ENCODE measurements at regions not wholly inside any gene's neighbourhood (a gene's known extent, or its start where the extent isn't known, plus 50 kb on each side); places are given as distances from the start of the nearest gene placed in this dataset.
"Not testable (repeated sequence)": the region's sequence is repeated elsewhere in the genome, so short reads cannot be mapped to it uniquely, and the experiment has no call there.

- H3K27ac ChIP-seq = no peak overlapping the region
- TF ChIP-seq, protein P1, sequence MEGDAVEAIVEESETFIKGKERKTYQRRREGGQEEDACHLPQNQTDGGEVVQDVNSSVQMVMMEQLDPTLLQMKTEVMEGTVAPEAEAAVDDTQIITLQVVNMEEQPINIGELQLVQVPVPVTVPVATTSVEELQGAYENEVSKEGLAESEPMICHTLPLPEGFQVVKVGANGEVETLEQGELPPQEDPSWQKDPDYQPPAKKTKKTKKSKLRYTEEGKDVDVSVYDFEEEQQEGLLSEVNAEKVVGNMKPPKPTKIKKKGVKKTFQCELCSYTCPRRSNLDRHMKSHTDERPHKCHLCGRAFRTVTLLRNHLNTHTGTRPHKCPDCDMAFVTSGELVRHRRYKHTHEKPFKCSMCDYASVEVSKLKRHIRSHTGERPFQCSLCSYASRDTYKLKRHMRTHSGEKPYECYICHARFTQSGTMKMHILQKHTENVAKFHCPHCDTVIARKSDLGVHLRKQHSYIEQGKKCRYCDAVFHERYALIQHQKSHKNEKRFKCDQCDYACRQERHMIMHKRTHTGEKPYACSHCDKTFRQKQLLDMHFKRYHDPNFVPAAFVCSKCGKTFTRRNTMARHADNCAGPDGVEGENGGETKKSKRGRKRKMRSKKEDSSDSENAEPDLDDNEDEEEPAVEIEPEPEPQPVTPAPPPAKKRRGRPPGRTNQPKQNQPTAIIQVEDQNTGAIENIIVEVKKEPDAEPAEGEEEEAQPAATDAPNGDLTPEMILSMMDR (IDR thresholded peaks at IDR 0.05; ENCODE audit: low read depth, low read length) = no peak
- no peaks in the 10 kb centered on the region for H3K9me3 ChIP-seq (ENCODE audit: severe bottlenecking)
- no peak for DNase-seq
- no peaks in the 10 kb centered on the region for H3K27me3 ChIP-seq (ENCODE audit: insufficient read depth, low read depth, severe bottlenecking)
- H3K36me3 ChIP-seq = no peaks in the 10 kb centered on the region
- no peak overlapping the region for H3K4me3 ChIP-seq (ENCODE audit: low read depth, low read length)
Observed at GRCh38 chr7:112958775-112959174, 127.9 kb downstream of the GPR85 start.

DNA sequence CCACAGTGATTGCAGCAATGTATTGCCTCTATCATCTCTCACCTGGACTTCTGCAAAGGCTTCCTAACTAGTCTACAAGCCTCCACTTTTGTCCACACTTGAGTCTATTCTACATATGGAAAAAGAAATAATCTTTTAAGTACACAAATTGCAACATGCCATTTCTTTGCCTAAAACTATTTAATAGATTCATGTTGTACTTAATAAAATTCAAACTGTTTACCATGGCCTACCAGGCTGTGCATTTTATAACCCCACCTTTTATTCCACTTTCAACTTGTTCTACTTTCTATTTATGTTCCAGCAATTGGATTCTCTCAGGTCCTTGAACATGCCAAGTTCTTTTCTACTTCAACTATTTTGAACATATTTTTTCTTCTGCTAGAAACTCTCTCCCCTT, 128.7 kb downstream of the GPR85 start:
- TF ChIP-seq, protein P1 (IDR thresholded peaks at IDR 0.05; ENCODE audit: low read depth, low read length) = no peak
- H3K4me3 ChIP-seq (ENCODE audit: low read depth, low read length) = no peak overlapping the region

DNA sequence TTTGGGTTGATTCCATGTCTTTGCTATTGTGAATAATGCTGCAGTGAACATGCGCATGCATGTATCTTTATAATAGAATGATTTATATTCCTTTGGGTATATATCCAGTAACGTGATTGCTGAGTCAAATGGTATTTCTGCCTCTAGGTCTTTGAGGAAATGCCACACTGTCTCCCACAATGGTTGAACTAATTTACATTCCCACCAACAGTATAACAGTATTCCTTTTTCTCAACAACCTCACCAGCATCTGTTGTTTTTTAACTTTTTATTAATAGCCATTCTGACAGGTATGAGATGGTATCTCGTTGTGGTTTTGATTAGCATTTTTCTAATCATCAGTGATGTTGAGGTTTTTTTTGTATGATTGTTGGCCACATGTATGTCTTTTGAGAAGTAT, 133.6 kb downstream of the GPR85 start:
- H3K36me3 ChIP-seq; DNase-seq; H3K27me3 ChIP-seq (ENCODE audit: insufficient read depth, low read depth, severe bottlenecking); H3K9me3 ChIP-seq (ENCODE audit: severe bottlenecking); H3K27ac ChIP-seq; H3K4me3 ChIP-seq (ENCODE audit: low read depth, low read length): not testable (repeated sequence)

More for the DNA sequence above, 128.7 kb downstream of the GPR85 start:
- Histone ChIP-seq H3K9me3 (ENCODE audit: severe bottlenecking) (no peaks in the 10 kb centered on the region), H3K27ac (no peak overlapping the region), H3K36me3 (no peaks in the 10 kb centered on the region), H3K27me3 (ENCODE audit: insufficient read depth, low read depth, severe bottlenecking) (no peaks in the 10 kb centered on the region)
- DNase-seq = no peak

DNA sequence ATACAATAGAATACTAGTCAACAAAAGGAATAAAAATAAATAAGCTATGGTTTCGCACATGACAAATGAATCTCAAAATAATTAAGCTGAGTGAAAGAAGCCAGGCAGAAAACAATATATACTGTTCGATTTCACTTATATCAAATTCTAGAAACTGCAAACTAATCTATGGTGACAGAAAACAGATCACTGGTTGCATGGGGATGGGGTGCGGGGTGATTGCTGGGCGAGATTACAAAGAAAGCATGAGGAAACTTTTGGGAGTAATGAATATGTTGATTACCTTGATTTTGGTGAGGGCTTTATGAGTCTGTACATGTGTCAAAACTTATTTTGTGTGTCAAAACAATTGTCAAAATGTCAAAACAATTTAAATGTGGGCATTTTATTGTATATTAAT, 135.6 kb downstream of the GPR85 start:
- H3K36me3 ChIP-seq = no peaks in the 10 kb centered on the region
- H3K27ac ChIP-seq = no peak overlapping the region
- TF ChIP-seq, protein P1 (IDR thresholded peaks at IDR 0.05; ENCODE audit: low read depth, low read length) = no peak
- no peaks in the 10 kb centered on the region for H3K27me3 ChIP-seq (ENCODE audit: insufficient read depth, low read depth, severe bottlenecking)
- no peak overlapping the region for H3K4me3 ChIP-seq (ENCODE audit: low read depth, low read length)
- H3K9me3 ChIP-seq (ENCODE audit: severe bottlenecking) = no peaks in the 10 kb centered on the region
- DNase-seq = no peak

DNA sequence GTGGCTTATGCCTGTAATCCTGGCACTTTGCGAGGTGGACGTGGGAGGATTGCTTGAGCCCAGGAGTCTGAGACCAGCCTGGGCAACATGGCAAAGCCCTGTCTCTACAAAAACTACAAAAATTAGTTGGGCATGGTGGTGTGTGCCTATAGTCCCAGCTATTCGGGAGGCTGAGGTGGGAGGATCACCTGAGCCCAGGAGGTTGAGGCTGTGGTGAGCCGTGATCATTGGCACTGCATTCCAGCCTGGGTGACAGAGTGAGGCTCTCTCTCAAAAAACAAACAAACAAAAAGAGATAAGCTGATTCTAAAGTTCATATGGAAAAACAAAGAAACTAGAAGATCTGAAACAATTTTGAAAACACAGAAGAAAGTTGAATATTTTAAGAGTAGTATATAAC, 136.9 kb downstream of the GPR85 start:
- DNase-seq; H3K27me3 ChIP-seq (ENCODE audit: insufficient read depth, low read depth, severe bottlenecking): not testable (repeated sequence)

GRCh38 chr7:112946350-112946749, 140.3 kb downstream of the GPR85 start:
- no peak for DNase-seq
- H3K36me3 ChIP-seq = no peaks in the 10 kb centered on the region
- no peaks in the 10 kb centered on the region for H3K9me3 ChIP-seq (ENCODE audit: severe bottlenecking)
- H3K4me3 ChIP-seq (ENCODE audit: low read depth, low read length) = no peak overlapping the region
- TF ChIP-seq, protein P1 (IDR thresholded peaks at IDR 0.05; ENCODE audit: low read depth, low read length) = no peak
- H3K27ac ChIP-seq = no peak overlapping the region
- no peaks in the 10 kb centered on the region for H3K27me3 ChIP-seq (ENCODE audit: insufficient read depth, low read depth, severe bottlenecking)

More for the DNA sequence above, 136.9 kb downstream of the GPR85 start:
- H3K9me3 ChIP-seq (ENCODE audit: severe bottlenecking); H3K27ac ChIP-seq; H3K4me3 ChIP-seq (ENCODE audit: low read depth, low read length); H3K36me3 ChIP-seq: not testable (repeated sequence)

- Histone ChIP-seq H3K27me3 (ENCODE audit: insufficient read depth, low read depth, severe bottlenecking) (no peaks in the 10 kb centered on the region), H3K4me3 (ENCODE audit: low read depth, low read length) (no peak overlapping the region), H3K9me3 (ENCODE audit: severe bottlenecking) (no peaks in the 10 kb centered on the region), H3K36me3 (no peaks in the 10 kb centered on the region), H3K27ac (no peak overlapping the region)
- TF ChIP-seq, protein P1 (IDR thresholded peaks at IDR 0.05; ENCODE audit: low read depth, low read length) = no peak
- DNase-seq = no peak
Observed at GRCh38 chr7:112945046-112945445, 141.6 kb downstream of the GPR85 start.

Measured in WERI-Rb-1 (cell line).